K562 (cell line): ENCODE measurements at regions not wholly inside any gene's neighbourhood (a gene's known extent, or its start where the extent isn't known, plus 50 kb on each side); places are given as distances from the start of the nearest gene placed in this dataset.

Experiments
- ATAC-seq: fragments of 200-7000 bp; cut with Tn5 transposase; 3 replicates; pipeline ENCODE4 v1.9.1; 2020; ENCODE audit warnings: moderate library complexity
- BruUV-seq: library from RNA; stranded (reverse); fragments of 400-500 nt; replicated peaks from 2 replicates; lab custom pipeline; 2021; lab: Mats Ljungman, UMichigan
- CTCF ChIA-PET: fragments of 300-600 bp; formaldehyde crosslinking; extraction: SDS; loops from one replicate; lab custom pipeline; 2021; ENCODE audit warnings: low intra/inter-chr PET ratio; lab: Yijun Ruan, JAX
- POLR2A ChIA-PET: fragments of 300-600, 350-650 bp; sonication (Branson Sonifier 250); formaldehyde crosslinking; extraction: SDS; loops from one replicate; lab custom pipeline; 2021; ENCODE audit warnings: antibody characterized with exemption, inconsistent platforms; lab: Yijun Ruan, JAX
- DNase-seq, 4 experiments: peaks; one replicate each; pipeline versions ENCODE4 v3.0.0 to v3.0.0-alpha.2; 2011 to 2018; ENCODE audit warnings: low spot score in 3 of 4, mixed read lengths in 3 of 4; ENCODE audit errors: extremely low read depth in 1 of 4
- FAIRE-seq: peaks from 2 replicates; lab custom pipeline; 2011; peaks lifted over from hg19 to GRCh38; lab: Jason Lieb, UNC
- H2AFZ ChIP-seq: 2 replicates; pipeline ENCODE4 v1.6.0; 2011; ENCODE audit warnings: low read depth, low read length, control low read depth, inconsistent platforms
- H3K27ac ChIP-seq: fragments of 200-600 bp; 3 replicates; pipeline ENCODE4 v1.8.0; 2011; ENCODE audit warnings: low read depth, mild to moderate bottlenecking, control low read depth, inconsistent platforms, low read length, moderate library complexity, mixed read lengths; ENCODE audit errors: extremely low read depth
- H3K27me3 ChIP-seq, 2 experiments: fragments of 300-600 bp in 1 of 2; 2 replicates in 1 of 2; 3 replicates in 1 of 2; pipeline versions ENCODE4 v1.6.0 to v1.8.0; 2011; ENCODE audit warnings: inconsistent platforms in 2 of 2, low read length in 2 of 2, mild to moderate bottlenecking in 1 of 2, mixed read lengths in 1 of 2, moderate library complexity in 1 of 2; ENCODE audit not compliant: control insufficient read depth in 2 of 2, insufficient read depth in 2 of 2
- H3K36me3 ChIP-seq: fragments of 300-600 bp; 3 replicates; pipeline ENCODE4 v1.8.0; 2011; ENCODE audit warnings: mild to moderate bottlenecking, low read length, inconsistent platforms; ENCODE audit not compliant: control insufficient read depth, insufficient read depth
- H3K4me1 ChIP-seq, 2 experiments: fragments of 200-600 bp in 1 of 2; replicated peaks in 1 of 2; 2 replicates in 1 of 2; 3 replicates in 1 of 2; pipeline versions ENCODE4 v1.5.1 to v1.8.0; 2011; ENCODE audit warnings: inconsistent platforms in 2 of 2, low read length in 2 of 2, mild to moderate bottlenecking in 1 of 2, mixed read lengths in 1 of 2, moderate library complexity in 1 of 2; ENCODE audit not compliant: control insufficient read depth in 2 of 2, insufficient read depth in 2 of 2
- H3K4me2 ChIP-seq: 2 replicates; pipeline ENCODE4 v1.6.1; 2011; ENCODE audit warnings: low read length, control low read depth, inconsistent platforms, mixed read lengths; ENCODE audit not compliant: insufficient read depth
- H3K4me3 ChIP-seq: fragments of 200-600 bp; sonication (generic), shearing (Covaris generic); 2 replicates; pipeline ENCODE4 v1.5.1; 2016; ENCODE audit warnings: control low read depth, inconsistent platforms
- H3K79me2 ChIP-seq: fragments of 200-600 bp; 3 replicates; pipeline ENCODE4 v1.8.0; 2011; ENCODE audit warnings: low read length, inconsistent platforms; ENCODE audit not compliant: control insufficient read depth, insufficient read depth
- H3K9ac ChIP-seq, 2 experiments: 2 replicates each; pipeline versions ENCODE4 v1.6.0 to v1.6.1; 2011; ENCODE audit warnings: low read depth in 2 of 2, low read length in 2 of 2, control low read depth in 1 of 2, inconsistent platforms in 1 of 2, mild to moderate bottlenecking in 1 of 2, mixed read lengths in 1 of 2; ENCODE audit not compliant: insufficient read depth in 1 of 2
- H3K9me1 ChIP-seq: one replicate; pipeline ENCODE4 v1.6.0; 2011; ENCODE audit warnings: inconsistent platforms, mild to moderate bottlenecking, low read length, moderate library complexity; ENCODE audit not compliant: control insufficient read depth, insufficient read depth
- H3K9me3 ChIP-seq: replicated peaks from 2 replicates; pipeline ENCODE4 v1.5.1; 2011; ENCODE audit warnings: low read depth, low read length, inconsistent platforms; ENCODE audit not compliant: control insufficient read depth, insufficient read depth
- H4K20me1 ChIP-seq: replicated peaks from 2 replicates; pipeline ENCODE4 v1.6.1; 2011; ENCODE audit warnings: low read length, inconsistent platforms, mixed read lengths; ENCODE audit not compliant: control insufficient read depth, insufficient read depth
- ILK ChIP-seq: fragments of 450-650 bp; IDR thresholded peaks from 2 replicates; pipeline ENCODE4 v1.6.1; 2016; ENCODE audit warnings: missing genetic modification characterization, low read depth, mild to moderate bottlenecking, missing compliant biosample characterization, moderate library complexity, borderline replicate concordance
- STAG1 ChIP-seq: sonication (generic); formaldehyde crosslinking; IDR thresholded peaks from 2 replicates; pipeline ENCODE4 v1.5.0; 2020; ENCODE audit warnings: missing genetic modification reagents, borderline replicate concordance
- ZBTB34 ChIP-seq: fragments of 250-450 bp; sonication (Bioruptor Pico); IDR thresholded peaks from 2 replicates; pipeline ENCODE4 v1.8.0; 2021; ENCODE audit warnings: mild to moderate bottlenecking, moderate library complexity
- ZNF263 ChIP-seq: sonication (generic); formaldehyde crosslinking; IDR thresholded peaks from 2 replicates; pipeline ENCODE4 v1.8.0; 2022; ENCODE audit warnings: mild to moderate bottlenecking, missing genetic modification reagents, borderline replicate concordance
- WGBS: fragments of 100-300 bp; shearing (Covaris generic); methylation state at CpG from one replicate; pipeline ENCODE4 v1.1.6; 2016; ENCODE audit warnings: low coverage, mixed read lengths; ENCODE audit not compliant: insufficient coverage; ENCODE audit errors: missing lambda C conversion rate; 5-methylcytosine and 5-hydroxymethylcytosine counted together
- in situ Hi-C: fragments of 300-500 bp; cut with MboI; formaldehyde crosslinking; loops from 4 replicates; pipeline ENCODE4 v1.15.0; 2018; ENCODE audit warnings: inconsistent platforms, mixed read lengths
- intact Hi-C: fragments of 100-400 bp; cut with micrococcal nuclease; formaldehyde crosslinking; loops from 2 replicates; pipeline ENCODE4 v1.14.2; 2022

- Histone ChIP-seq H3K79me2 (no peaks in the 10 kb centered on the region), H3K9me1 (no peaks in the 10 kb centered on the region), H3K36me3 (no peaks in the 10 kb centered on the region), H4K20me1 (no peaks in the 10 kb centered on the region), H3K27me3 (no peaks in the 10 kb centered on the region), H3K4me2 (no peak overlapping the region), H3K9me3 (no peaks in the 10 kb centered on the region), H3K4me3 (no peak overlapping the region), H3K27ac (no peak overlapping the region), H2AFZ (no peak overlapping the region), H3K4me1 (no peaks in the 10 kb centered on the region), H3K9ac (no peak overlapping the region)
- in situ Hi-C loops (no loop called here), intact Hi-C loops (no loop called here)
- no TSS peak for BruUV-seq
- DNase-seq (no peak), ATAC-seq (no peak), FAIRE-seq (no peak)
- no peak for TF ChIP-seq ILK (tag)
- TF ChIP-seq STAG1 (CRISPR knock-in tag) = no peak
- TF ChIP-seq ZNF263 (CRISPR knock-in tag) = no peak
- no peak for TF ChIP-seq ZBTB34
- WGBS = 0% methylated on average over 10 of the region's 10 CpGs
- ChIA-PET CTCF (no interaction called here), POLR2A (no interaction called here)
Observed at GRCh38 chr13:62250501-62251201, 835.0 kb upstream of the PCDH20 start.
